HG02798 (cell line): ENCODE measurements at regions not wholly inside any gene's neighbourhood (a gene's known extent, or its start where the extent isn't known, plus 50 kb on each side); places are given as distances from the start of the nearest gene placed in this dataset.
"Not testable (repeated sequence)": the region's sequence is repeated elsewhere in the genome, so short reads cannot be mapped to it uniquely, and the experiment has no call there.

Source experiments
- ATAC-seq: cut with Tn5 transposase; IDR thresholded peaks from one replicate; pipeline ENCODE4 v1.9.1; 2021; ENCODE audit warnings: mild to moderate bottlenecking; ENCODE audit not compliant: unreplicated experiment, poor library complexity

DNA sequence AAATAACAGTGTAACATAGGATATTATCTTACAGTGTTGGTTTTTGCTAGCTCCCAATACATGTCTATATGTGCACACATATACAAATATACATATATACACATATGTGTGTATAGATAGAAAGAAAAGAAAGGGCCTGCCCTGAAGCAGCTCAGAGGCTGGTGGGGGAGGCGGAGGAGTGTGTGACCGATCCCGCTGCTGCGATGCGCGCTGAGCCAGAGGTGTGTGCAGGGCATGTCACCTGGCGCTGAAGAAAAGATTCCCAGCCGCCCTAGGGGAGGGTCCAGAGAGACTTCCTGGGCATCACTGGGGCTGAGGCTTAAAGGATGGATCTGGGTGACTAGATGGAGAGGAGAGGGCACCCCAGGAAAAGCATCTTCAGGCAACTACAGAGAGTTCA is 110.2 kb downstream of the FAM50B start:
- no peak for ATAC-seq

DNA sequence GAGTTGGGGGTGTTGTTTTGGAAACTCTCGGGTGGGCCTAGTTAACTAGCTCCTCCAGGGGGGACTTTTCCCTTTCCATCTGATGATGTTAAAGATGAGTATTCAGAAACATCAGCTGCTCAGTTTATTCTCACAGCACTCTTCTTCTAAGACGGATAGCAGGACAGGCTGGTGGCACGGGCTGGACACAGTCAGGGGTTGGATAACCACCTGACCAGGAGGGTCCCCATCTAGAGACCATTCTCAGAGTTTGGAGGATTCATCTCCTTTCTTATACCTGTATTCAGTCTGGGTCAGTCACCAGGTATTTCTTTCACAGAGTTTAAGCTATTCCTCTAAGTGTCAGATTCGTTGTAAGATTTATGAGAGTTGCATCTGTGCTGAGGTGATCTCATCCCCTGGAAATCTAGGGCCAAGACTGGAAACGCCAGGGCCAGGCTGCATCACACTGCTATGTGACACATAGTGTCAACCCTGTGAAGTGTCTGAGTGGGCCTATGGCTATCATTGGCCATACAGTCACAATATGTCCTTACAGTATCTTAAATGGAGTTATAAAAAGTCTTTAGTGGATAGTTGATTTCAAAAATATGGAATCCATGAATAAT is 111.7 kb downstream of the FAM50B start:
- ATAC-seq, result no peak

DNA sequence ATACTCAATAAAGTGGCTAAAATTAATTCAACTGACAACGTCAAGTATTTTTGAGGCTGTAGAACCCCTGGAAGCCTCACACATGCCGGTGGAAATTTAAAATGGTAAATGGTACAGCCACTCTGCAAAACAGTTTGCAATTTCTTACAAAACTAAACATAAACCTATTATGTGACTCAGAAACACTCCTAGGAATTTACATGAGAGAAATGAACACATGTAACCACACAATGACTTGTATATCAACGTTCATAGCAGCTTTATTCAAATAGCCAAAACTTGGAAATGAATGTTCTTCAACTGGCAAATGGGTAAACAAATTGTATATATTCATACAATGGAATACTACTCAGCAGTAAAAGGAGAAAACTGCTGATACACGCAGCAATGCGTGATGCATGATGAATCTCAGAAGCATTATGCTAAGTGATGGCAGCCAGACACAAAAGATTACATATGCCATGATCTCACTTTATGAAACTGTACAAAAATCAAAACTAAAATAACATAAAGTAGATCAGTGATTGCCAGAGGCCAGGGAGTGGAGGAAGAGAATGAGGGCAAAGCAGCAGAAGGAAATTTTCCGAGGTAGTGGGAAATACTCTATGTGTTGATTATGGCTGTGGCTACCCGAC is 112.5 kb downstream of the FAM50B start:
- ATAC-seq, result no peak

DNA sequence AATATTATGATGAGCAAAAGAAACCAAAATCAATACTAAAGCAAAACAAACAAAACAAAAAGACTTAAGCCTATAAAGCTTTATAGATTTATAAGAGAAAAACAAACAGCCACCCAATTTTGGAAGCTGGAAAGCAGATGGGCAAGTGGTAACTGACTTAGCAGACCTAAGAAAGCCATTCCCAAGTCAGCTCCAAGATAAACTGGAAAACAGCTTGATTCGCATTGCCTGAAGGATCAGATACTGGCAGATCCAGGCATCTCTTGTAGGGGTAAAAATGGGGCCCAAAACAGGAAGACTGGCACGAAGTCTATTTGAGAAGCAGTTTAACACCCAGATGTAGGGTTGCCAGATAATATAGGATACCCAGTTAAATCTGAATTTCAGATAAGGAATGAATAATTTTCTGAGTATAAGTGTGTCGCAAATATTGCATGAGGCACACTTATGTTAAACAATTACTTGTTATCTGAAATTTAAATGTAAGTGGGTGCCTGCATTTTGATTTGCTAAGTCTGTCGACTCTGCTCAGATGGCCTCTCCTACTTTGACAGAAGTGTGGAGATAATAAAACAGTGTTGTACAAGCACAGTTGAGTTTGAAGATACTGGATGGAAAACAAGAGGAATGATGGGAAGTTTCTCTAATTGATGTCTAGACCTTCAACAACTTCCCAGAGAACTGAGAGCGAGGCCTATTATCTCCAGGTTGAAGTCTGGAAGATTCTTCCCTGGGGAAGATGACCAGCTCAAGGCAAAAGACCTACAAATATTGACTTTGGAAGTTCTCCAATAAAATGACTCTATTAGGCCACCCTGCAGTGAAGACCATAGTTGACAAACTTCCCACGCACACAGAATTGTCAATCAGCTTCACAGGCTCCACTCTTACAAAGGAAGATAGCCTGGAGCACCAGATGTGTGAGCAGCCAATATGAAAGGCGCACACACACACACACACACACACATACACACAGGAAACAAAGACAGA is 113.4 kb downstream of the FAM50B start:
- ATAC-seq, result no peak

DNA sequence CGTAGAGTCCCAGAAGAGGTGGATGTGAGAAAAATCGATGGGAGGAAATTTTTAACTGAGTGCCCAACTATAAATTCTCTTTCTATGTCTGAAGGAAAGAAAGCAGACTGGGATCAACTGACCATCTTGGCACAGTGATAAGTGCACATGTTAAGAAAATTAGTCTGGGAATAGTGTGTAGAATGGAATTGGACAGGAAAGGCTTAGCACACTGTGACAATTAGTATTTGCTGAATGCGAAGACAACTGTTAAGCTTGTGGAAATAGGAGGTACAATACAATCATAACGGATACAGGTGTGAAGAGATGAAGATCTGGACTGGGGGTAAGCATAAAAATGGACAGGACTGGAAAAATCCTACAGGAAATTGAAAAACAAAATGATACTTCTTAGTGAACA is 114.3 kb downstream of the FAM50B start:
- ATAC-seq, result no peak

DNA sequence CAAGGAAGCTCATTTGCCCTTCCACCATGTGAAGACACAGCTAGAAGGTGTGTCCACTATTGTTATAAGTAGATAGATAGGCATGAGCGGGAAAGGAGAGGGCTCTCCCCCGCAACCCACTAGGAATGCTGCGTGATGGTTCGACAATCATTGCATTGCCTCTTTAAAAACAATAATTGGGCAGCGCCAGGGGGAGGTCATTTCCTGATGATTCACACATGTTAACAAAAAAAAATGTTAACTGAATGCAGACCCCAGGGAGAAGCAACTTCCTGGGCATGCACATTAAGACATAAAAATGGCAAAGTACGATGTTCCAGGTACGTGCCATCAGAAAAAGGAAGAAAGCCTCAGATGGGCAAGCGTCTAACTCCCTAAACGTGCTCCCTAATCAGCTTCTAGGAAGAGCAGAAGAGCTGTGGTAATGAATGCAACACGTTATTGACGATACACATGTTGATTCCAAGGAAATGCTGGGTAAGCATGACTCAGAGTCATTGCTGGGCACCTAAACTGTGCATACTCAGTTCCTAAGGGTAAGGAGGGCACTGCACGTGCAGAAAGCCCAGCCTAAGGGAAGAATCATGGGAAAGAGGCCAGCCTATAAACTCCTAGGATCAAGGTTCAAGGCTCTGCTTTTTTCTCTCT is 113.7 kb downstream of the FAM217A start:
- no peak for ATAC-seq

DNA sequence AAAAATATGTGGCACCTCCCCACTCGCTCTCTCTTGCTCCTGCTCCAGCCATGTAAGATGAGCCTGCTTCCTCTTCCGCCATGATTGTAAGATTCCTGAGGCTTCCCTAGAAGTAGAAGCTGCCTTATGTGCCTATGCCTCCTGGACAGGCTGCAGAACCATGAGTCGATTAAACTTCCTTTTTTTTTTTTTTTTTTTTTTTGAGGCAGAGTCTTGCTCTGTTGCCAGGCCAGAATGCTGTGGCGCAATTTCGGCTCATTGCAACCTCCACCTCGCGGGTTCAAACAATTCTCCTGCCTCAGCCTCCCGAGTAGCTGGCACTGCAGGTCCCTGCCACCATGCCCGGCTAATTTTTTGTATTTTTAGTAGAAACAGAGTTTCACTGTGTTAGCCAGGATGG is 112.5 kb downstream of the FAM217A start:
- ATAC-seq, result no peak

DNA sequence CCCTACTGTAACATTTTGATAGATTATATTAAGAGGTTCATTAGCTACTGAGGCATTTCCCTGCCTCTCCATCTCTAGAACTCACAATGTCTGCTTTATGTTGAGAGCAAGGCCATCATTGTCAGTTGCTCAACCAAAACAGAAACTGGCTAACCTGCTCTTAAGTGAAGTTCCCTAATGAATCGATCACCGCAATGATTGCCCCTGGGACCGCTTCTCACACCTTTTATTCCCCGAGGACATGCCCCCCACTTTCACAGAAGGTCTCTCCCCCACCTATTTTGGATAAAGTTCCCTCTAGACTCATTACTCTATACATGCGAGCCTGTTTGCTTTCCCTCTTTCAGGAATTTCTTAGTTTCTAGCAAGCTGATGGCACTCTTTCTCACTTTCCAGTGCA is 108.8 kb downstream of the FAM217A start:
- no peak for ATAC-seq

DNA sequence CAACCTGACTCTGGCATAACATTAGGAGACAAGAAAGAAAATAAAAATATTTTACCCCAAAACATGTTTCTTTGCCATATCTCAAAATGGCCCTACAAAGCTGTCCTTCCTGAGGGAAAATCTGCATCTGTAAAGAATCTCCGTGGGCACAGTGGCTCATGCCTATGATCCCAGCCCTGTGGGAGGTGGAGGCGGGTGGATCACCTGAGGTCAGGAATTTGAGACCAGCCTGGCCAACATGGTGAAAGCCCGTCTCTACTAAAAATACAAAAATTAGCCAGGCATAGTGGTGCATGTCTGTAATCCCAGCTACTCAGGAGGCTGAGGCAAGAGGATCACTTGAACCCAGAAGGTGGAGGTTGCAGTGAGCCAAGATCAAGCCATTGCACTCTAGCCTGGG is 105.8 kb downstream of the FAM217A start:
- not testable (repeated sequence) for ATAC-seq

DNA sequence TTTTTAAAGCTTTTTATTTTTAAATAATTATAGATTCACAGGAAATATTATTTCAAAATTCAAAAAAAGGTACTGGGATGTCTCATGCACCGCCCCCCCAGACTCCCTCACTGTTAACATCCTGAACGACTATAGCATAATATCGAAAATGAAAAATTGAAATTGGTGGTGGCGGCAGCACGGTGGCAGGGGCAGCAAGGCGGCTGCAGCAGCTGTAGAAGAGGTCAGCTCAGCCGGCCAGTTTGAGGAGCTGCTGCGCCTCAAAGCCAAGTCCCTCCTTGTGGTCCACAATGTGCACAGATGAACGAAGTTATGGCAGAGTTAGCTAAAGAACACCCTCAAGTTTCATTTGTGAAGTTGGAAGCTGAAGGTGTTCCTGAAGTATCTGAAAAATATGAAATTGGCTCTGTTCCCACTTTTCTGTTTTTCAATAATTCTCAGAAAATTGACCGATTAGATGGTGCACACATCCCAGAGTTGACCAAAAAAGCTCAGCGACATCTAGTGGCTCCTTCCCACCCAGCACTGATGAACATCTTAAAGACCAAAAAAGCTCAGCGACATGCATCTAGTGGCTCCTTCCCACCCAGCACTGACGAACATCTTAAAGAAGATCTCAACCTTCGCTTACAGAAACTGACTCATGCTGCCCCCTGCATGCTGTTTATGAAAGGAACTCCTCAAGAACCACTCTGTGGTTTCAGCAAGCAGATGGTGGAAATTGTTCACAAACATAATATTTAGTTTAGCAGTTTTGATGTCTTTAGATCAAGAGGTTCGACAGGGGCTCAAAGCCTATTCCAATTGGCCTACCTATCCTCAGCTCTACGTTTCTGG is 100.8 kb downstream of the FAM217A start:
- ATAC-seq, result peak; percentile 74

DNA sequence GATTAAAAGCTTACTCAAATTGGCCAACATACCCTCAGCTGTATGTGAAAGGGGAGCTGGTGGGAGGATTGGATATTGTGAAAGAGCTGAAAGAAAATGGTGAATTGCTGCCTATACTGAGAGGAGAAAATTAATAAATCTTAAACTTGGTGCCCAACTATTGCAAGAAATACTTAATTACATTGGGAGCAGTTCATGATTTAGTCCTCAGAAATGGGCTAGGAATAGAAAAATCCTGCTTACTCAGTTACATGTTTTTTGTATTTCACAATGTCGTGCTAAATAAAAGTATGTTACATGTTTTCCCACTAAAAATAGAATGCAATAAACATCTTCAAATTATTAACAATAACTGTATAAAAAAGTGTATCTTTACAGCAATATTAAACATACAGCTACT is 100.0 kb downstream of the FAM217A start:
- ATAC-seq, result not testable (repeated sequence)

DNA sequence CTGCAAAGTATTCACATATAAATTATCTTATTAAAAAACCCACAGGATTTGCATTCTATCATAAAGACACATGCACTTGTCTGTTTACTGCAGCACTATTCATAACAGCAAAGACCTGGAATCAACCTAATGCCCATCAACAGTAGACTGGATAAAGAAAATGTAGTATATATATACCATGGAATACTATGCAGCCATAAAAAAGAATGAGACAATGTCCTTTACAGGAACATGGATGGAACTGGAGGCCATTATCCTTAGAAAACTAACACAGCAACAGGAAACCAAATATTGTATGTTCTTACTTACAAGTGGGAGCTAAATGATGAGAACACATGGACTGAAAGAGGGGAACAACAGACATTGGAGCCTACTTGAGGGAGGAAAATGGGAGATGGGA is 97.0 kb downstream of the FAM217A start:
- ATAC-seq, result no peak

DNA sequence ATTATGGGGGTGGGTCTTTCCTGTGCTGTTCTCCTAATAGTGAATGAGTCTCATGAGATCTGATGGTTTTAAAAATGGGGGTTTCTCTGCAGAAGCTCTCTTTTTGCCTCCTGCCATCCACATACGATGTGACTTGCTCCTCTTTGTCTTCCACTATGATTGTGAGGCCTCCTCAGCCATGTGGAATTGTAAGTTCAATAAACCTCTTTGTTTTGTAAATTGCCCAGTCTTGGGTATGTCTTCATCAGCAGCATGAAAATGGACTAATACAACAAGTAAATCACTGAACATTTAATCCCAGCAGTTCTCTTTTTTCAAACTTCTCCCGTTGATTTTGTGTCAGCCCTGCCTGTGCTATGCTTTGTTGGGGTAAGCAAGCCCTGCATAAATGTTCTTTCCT is 95.2 kb downstream of the FAM217A start:
- no peak for ATAC-seq

DNA sequence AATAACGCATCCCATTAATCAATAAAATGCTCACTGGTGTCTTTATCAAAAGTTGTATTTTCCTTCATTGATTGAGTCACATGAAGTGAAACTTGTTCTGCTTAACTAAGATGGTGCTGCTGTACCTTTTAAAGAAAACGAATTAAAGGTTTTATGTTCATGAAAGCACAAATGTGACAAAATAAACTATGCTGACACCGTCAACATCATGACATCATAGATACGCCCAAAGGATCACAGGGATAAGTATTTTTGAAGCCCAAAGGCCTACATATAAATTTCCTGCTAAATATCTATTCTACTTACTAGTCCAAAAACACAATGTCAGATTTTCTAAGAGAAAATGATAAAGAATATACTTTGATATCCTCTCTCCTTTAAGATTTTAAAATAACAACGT is 94.4 kb downstream of the FAM217A start:
- no peak for ATAC-seq

DNA sequence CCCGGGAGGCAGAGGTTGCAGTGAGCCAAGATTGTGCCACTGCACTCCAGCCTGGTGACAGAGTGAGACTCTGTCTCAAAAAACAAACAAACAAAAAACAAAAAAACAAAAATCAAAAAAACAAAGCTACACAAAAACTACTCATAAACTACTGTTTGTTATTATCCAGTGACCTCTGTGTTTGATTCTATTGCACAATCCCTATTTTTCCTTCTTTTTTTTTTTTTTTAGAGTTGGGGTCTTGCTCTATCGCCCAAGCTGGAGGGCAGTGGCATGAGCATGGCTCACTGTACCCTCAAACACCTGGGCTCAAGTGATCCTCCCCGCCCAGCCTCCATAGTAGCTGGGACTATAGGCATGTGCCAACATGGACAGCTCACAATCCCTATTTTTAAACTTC is 92.7 kb downstream of the FAM217A start:
- no peak for ATAC-seq

DNA sequence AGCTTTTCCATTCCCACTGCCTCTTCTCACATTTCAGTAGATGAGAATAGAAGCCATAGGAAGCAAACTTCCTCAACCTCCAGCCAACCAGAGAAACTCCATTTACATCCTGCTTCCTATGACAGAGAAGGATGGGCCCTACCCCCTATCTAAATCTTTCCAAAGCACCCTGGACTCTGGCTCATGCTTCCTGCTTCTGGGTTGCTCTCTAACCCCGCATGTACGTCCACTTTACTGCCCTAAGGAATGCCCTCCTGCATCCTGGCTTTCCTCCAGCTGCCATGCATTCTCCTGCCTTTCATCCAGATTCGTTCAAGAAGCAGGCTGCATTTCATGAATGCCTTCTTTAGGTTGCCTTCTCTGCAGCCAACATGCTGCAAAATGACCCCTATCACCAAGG is 91.9 kb downstream of the FAM217A start:
- ATAC-seq, result no peak

DNA sequence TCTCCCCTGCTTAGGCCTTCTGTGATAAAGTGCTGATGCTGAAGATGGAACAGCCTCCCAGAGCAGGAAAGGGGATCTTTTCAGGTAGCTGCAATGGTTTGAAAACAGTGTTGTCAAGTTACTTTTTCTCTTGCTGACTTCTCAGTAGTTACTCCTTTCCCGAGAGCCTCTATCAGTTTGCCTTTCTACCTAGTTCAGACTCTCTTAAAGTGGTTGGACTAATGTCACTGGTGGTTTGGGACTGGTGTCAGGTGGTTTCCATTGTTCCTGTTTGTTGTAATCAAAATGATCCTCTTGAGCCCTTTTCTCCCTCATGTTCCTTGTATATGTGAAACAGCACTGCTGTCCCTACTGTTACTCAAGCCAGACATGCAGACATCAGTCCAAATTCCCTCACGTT is 91.4 kb downstream of the FAM217A start:
- ATAC-seq, result no peak

DNA sequence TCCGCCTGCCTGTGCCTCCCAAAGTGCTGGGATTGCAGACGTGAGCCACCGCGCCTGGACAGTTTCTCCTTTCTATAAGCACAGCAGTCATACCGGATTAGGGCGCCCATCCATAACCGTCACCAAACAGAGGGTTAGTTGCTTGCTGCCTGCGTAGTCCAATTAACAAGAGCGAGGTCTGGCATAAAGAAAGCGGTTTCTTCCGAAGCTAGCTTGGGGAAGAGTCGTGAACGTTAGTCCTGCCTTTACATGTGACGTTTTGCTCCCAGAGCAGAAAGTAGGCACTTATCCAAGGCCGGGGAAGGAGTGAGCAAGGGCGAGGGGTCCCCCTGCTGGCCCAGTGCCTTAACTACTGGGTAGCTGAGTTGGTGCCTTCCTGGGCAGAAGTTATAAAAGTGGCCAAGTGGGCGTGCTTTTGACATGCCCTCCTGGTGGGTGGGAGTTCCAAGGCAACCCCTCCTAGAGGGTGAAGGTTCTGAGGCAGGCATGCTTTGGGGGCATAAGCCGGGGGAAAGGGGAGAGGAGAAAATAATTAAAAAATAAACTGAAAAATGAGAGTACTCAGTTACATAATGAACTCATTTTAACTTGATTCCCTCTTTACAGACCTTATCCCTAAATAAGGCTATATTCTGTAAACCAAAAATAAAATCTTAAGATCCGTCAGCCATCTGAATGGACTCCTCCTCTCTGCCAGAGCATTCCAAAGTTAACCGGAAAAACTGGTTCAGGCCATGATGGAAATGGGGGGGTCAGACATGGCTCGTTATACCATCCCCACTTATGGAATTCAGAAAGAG is 88.0 kb downstream of the FAM217A start:
- peak; percentile 79 for ATAC-seq

DNA sequence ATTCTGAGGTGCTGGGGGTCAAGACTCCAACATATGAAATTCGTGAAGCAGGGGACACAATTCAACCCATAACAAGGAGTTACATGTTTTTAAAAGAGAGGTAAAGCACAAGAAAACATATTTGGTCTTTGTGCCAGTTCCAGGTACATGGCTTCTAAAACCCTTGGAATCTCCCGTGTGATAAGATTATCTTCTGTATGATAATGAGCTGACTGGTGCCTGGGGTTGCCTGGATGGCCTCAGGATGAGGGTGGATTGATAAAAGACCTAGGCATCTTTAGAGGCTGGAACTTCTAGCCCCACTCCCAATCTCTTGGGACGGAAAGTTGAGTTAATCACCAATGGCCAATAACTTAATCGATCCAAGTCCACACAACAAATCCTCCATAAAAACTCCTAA is 87.0 kb downstream of the FAM217A start:
- no peak for ATAC-seq
